HEK293 (cell line): ENCODE measurements at regions not wholly inside any gene's neighbourhood (a gene's known extent, or its start where the extent isn't known, plus 50 kb on each side); places are given as distances from the start of the nearest gene placed in this dataset.

Experiments used
- CTCF ChIA-PET: fragments of 350-600 bp; formaldehyde crosslinking; extraction: SDS; loops from one replicate; lab custom pipeline; 2021; ENCODE audit warnings: antibody characterized with exemption; lab: Yijun Ruan, JAX
- POLR2A ChIA-PET: fragments of 300-600 bp; formaldehyde crosslinking; extraction: SDS; loops from one replicate; lab custom pipeline; 2020; ENCODE audit warnings: antibody characterized with exemption, inconsistent platforms; lab: Yijun Ruan, JAX
- H3K27ac ChIP-seq: fragments of 200-500 bp; sonication (Bioruptor generic); 2 replicates; pipeline ENCODE4 v1.5.1; 2014; ENCODE audit warnings: low read depth, low read length, control low read depth, inconsistent platforms; ENCODE audit errors: extremely low read depth
- H3K36me3 ChIP-seq, 2 experiments: fragments of 200-500 bp in 1 of 2; sonication (Bioruptor generic) in 1 of 2; 1 replicate in 1 of 2; 2 replicates in 1 of 2; pipeline ENCODE4 v1.5.1; 2014 to 2017; ENCODE audit warnings: inconsistent platforms in 2 of 2, low read length in 2 of 2; ENCODE audit not compliant: control insufficient read depth in 2 of 2, insufficient read depth in 1 of 2
- H3K4me1 ChIP-seq: fragments of 200-500 bp; sonication (Bioruptor generic); 2 replicates; pipeline ENCODE4 v1.5.1; 2014; ENCODE audit warnings: mild to moderate bottlenecking, low read length, inconsistent platforms; ENCODE audit not compliant: control insufficient read depth, insufficient read depth
- H3K4me3 ChIP-seq: 2 replicates; pipeline ENCODE4 v1.5.1; 2011; ENCODE audit warnings: low read depth, mild to moderate bottlenecking, control low read depth, low read length, moderate library complexity
- H3K9me3 ChIP-seq: fragments of 200-500 bp; sonication (Bioruptor generic); 2 replicates; pipeline ENCODE4 v1.5.1; 2014; ENCODE audit warnings: low read depth, low read length, inconsistent platforms; ENCODE audit not compliant: control insufficient read depth, insufficient read depth
- BCL11A ChIP-seq: fragments of 450-650 bp; formaldehyde crosslinking; IDR thresholded peaks from 2 replicates; pipeline ENCODE4 v1.5.1; 2016; ENCODE audit warnings: low read depth, missing biosample characterization, missing genetic modification characterization
- GFI1B ChIP-seq: fragments of 450-650 bp; formaldehyde crosslinking; IDR thresholded peaks from 2 replicates; pipeline ENCODE4 v1.5.1; 2016; ENCODE audit warnings: missing biosample characterization, missing genetic modification characterization
- HIC1 ChIP-seq: fragments of 450-650 bp; formaldehyde crosslinking; IDR thresholded peaks from 2 replicates; pipeline ENCODE4 v1.5.1; 2016; ENCODE audit warnings: missing biosample characterization, missing genetic modification characterization
- PATZ1 ChIP-seq: fragments of 450-650 bp; formaldehyde crosslinking; IDR thresholded peaks from 2 replicates; pipeline ENCODE4 v1.5.1; 2016; ENCODE audit warnings: missing biosample characterization, missing genetic modification characterization
- PRDM6 ChIP-seq: fragments of 450-650 bp; formaldehyde crosslinking; IDR thresholded peaks from 2 replicates; pipeline ENCODE4 v1.5.1; 2017; ENCODE audit warnings: missing biosample characterization, missing genetic modification characterization
- REPIN1 ChIP-seq: fragments of 450-650 bp; formaldehyde crosslinking; IDR thresholded peaks from 2 replicates; pipeline ENCODE4 v1.5.1; 2017; ENCODE audit warnings: missing biosample characterization, missing genetic modification characterization, low read depth
- ZBTB6 ChIP-seq: fragments of 450-650 bp; formaldehyde crosslinking; IDR thresholded peaks from 2 replicates; pipeline ENCODE4 v1.5.1; 2017; ENCODE audit warnings: missing biosample characterization, missing genetic modification characterization
- ZFP3 ChIP-seq: fragments of 450-650 bp; formaldehyde crosslinking; IDR thresholded peaks from 2 replicates; pipeline ENCODE4 v1.5.1; 2016; ENCODE audit warnings: low read depth, missing biosample characterization, missing genetic modification characterization
- ZFP41 ChIP-seq: fragments of 450-650 bp; formaldehyde crosslinking; IDR thresholded peaks from 2 replicates; pipeline ENCODE4 v1.5.1; 2016; ENCODE audit warnings: missing biosample characterization, missing genetic modification characterization, borderline replicate concordance
- ZNF10 ChIP-seq: fragments of 450-650 bp; formaldehyde crosslinking; IDR thresholded peaks from 2 replicates; pipeline ENCODE4 v1.5.1; 2017; ENCODE audit warnings: missing biosample characterization, missing genetic modification characterization
- ZNF121 ChIP-seq: fragments of 450-650 bp; formaldehyde crosslinking; IDR thresholded peaks from 2 replicates; pipeline ENCODE4 v1.5.1; 2016; ENCODE audit warnings: missing biosample characterization, missing genetic modification characterization
- ZNF146 ChIP-seq: fragments of 450-650 bp; formaldehyde crosslinking; IDR thresholded peaks from 2 replicates; pipeline ENCODE4 v1.5.1; 2016; ENCODE audit warnings: missing biosample characterization, missing genetic modification characterization
- ZNF169 ChIP-seq: fragments of 450-650 bp; formaldehyde crosslinking; IDR thresholded peaks from 2 replicates; pipeline ENCODE4 v1.5.1; 2016; ENCODE audit warnings: missing biosample characterization, missing genetic modification characterization
- ZNF174 ChIP-seq: fragments of 450-650 bp; formaldehyde crosslinking; IDR thresholded peaks from 2 replicates; pipeline ENCODE4 v1.5.0; 2017; ENCODE audit warnings: missing biosample characterization, mild to moderate bottlenecking, missing genetic modification characterization
- ZNF18 ChIP-seq: fragments of 450-650 bp; formaldehyde crosslinking; IDR thresholded peaks from 2 replicates; pipeline ENCODE4 v1.5.1; 2016; ENCODE audit warnings: missing biosample characterization, missing genetic modification characterization
- ZNF202 ChIP-seq: fragments of 450-650 bp; formaldehyde crosslinking; IDR thresholded peaks from 2 replicates; pipeline ENCODE4 v1.5.1; 2016; ENCODE audit warnings: missing biosample characterization, missing genetic modification characterization, borderline replicate concordance
- ZNF248 ChIP-seq: fragments of 450-650 bp; formaldehyde crosslinking; IDR thresholded peaks from 2 replicates; pipeline ENCODE4 v1.5.1; 2017; ENCODE audit warnings: missing biosample characterization, missing genetic modification characterization
- ZNF366 ChIP-seq: fragments of 450-650 bp; formaldehyde crosslinking; conservative IDR thresholded peaks from 2 replicates; pipeline ENCODE4 v1.5.1; 2016; ENCODE audit warnings: missing biosample characterization, missing genetic modification characterization
- ZNF501 ChIP-seq: fragments of 450-650 bp; formaldehyde crosslinking; IDR thresholded peaks from 2 replicates; pipeline ENCODE4 v1.5.1; 2016; ENCODE audit warnings: missing biosample characterization, missing genetic modification characterization
- ZNF521 ChIP-seq: fragments of 450-650 bp; formaldehyde crosslinking; IDR thresholded peaks from 2 replicates; pipeline ENCODE4 v1.5.1; 2017; ENCODE audit warnings: missing biosample characterization, mild to moderate bottlenecking, missing genetic modification characterization
- ZNF530 ChIP-seq: fragments of 450-650 bp; formaldehyde crosslinking; IDR thresholded peaks from 2 replicates; pipeline ENCODE4 v1.5.1; 2016; ENCODE audit warnings: low read depth, missing biosample characterization, missing genetic modification characterization
- ZNF600 ChIP-seq: fragments of 450-650 bp; formaldehyde crosslinking; IDR thresholded peaks from 2 replicates; pipeline ENCODE4 v1.5.1; 2016; ENCODE audit warnings: missing biosample characterization, missing genetic modification characterization
- ZNF658 ChIP-seq: fragments of 450-650 bp; formaldehyde crosslinking; IDR thresholded peaks from 2 replicates; pipeline ENCODE4; 2016; ENCODE audit warnings: missing biosample characterization, missing genetic modification characterization
- ZNF660 ChIP-seq: fragments of 450-650 bp; IDR thresholded peaks from 2 replicates; pipeline ENCODE4 v1.5.1; 2018; ENCODE audit warnings: missing biosample characterization, mild to moderate bottlenecking, missing genetic modification characterization
- ZNF664 ChIP-seq: fragments of 450-650 bp; formaldehyde crosslinking; IDR thresholded peaks from 2 replicates; pipeline ENCODE4 v1.5.1; 2016; ENCODE audit warnings: missing biosample characterization, missing genetic modification characterization
- ZSCAN5A ChIP-seq: fragments of 450-650 bp; formaldehyde crosslinking; IDR thresholded peaks from 2 replicates; pipeline ENCODE4 v1.5.1; 2016; ENCODE audit warnings: missing biosample characterization, missing genetic modification characterization

- TF ChIP-seq ZNF660 = no peak
- TF ChIP-seq ZNF202 (tag by site-specific recombination) = no peak
- no peak for TF ChIP-seq BCL11A (tag by site-specific recombination)
- no peak for TF ChIP-seq ZSCAN5A (tag by site-specific recombination)
- TF ChIP-seq ZNF530 (tag by site-specific recombination) = no peak
- no peak for TF ChIP-seq ZNF169 (tag by site-specific recombination)
- TF ChIP-seq PATZ1 = no peak
- TF ChIP-seq ZFP3 = no peak
- no peak for TF ChIP-seq HIC1 (tag by site-specific recombination)
- no peak for TF ChIP-seq ZNF658 (tag by site-specific recombination)
- no peak for TF ChIP-seq ZNF521 (tag by site-specific recombination)
- no peak for TF ChIP-seq ZNF501 (tag by site-specific recombination)
- no peak for TF ChIP-seq ZNF600 (tag by site-specific recombination)
- TF ChIP-seq ZBTB6 = no peak
- no peak for TF ChIP-seq ZNF664
- Histone ChIP-seq H3K9me3 (no peaks in the 10 kb centered on the region), H3K36me3 (no peaks in the 10 kb centered on the region), H3K4me3 (no peak overlapping the region), H3K27ac (no peak overlapping the region), H3K4me1 (no peaks in the 10 kb centered on the region)
- CTCF ChIA-PET = interaction anchor here (0.9 to 1.2 kb wide), 2 partner anchors 572 to 735 kb away, joined by 5 read pairs; no protein-coding TSS in a partner anchor
- POLR2A ChIA-PET = no interaction called here
Measured at GRCh38 chr7:13257661-13258060, 570.2 kb downstream of the ARL4A start.

GRCh38 chr7:13258386-13258785 is 571.0 kb downstream of the ARL4A start:
- no peaks in the 10 kb centered on the region for H3K9me3 ChIP-seq
- H3K4me1 ChIP-seq = no peaks in the 10 kb centered on the region
- ChIA-PET POLR2A (no interaction called here), CTCF (no interaction called here)
- no peak overlapping the region for H3K4me3 ChIP-seq
- H3K27ac ChIP-seq = no peak overlapping the region
- no peaks in the 10 kb centered on the region for H3K36me3 ChIP-seq
- TF ChIP-seq ZNF174 (no peak), ZNF146 (tag by site-specific recombination) (no peak), ZNF366 (tag by site-specific recombination) (no peak), ZFP41 (tag by site-specific recombination) (no peak), PRDM6 (tag by site-specific recombination) (no peak), ZNF18 (tag by site-specific recombination) (no peak), ZNF121 (tag by site-specific recombination) (no peak), ZNF248 (tag by site-specific recombination) (no peak), REPIN1 (tag by site-specific recombination) (no peak), GFI1B (tag by site-specific recombination) (no peak), ZNF10 (tag by site-specific recombination) (no peak)
